NCI-H345 treated with DMSO at 0.1 percent for 48 hours (cell line): ENCODE measurements at regions not wholly inside any gene's neighbourhood (a gene's known extent, or its start where the extent isn't known, plus 50 kb on each side); places are given as distances from the start of the nearest gene placed in this dataset.

Experiments used
- DNase-seq: peaks from one replicate; lab custom pipeline; 2025; ENCODE audit not compliant: unreplicated experiment; lab: John Stamatoyannopoulos, UW

- peak; percentile 74 for DNase-seq
Observed at GRCh38 chr18:34159691-34160185, 65.0 kb downstream of the NOL4 start.

GRCh38 chr18:34158881-34159690 is 65.6 kb downstream of the NOL4 start:
- peak; percentile 92 for DNase-seq

- no peak for DNase-seq
Observed at GRCh38 chr18:34153711-34154110, 71.0 kb downstream of the NOL4 start.

- DNase-seq, result peak; percentile 4
Observed at GRCh38 chr18:34131006-34131405, 93.7 kb downstream of the NOL4 start.

GRCh38 chr18:34128436-34128835 is 96.3 kb downstream of the NOL4 start:
- DNase-seq, result no peak

- DNase-seq, result no peak
Observed at GRCh38 chr18:34126121-34126520, 98.6 kb downstream of the NOL4 start.

- peak; percentile 84 for DNase-seq
Observed at GRCh38 chr18:34122724-34123334, 101.9 kb downstream of the NOL4 start.

GRCh38 chr18:34121200-34121721 is 103.5 kb downstream of the NOL4 start:
- DNase-seq, result no peak

GRCh38 chr18:34120294-34120693 is 104.4 kb downstream of the NOL4 start:
- no peak for DNase-seq

GRCh38 chr18:34117319-34117718 is 107.4 kb downstream of the NOL4 start:
- DNase-seq, result peak; percentile 25

GRCh38 chr18:34115409-34116081 is 109.2 kb downstream of the NOL4 start:
- no peak for DNase-seq

GRCh38 chr18:34114996-34115395 is 109.7 kb downstream of the NOL4 start:
- DNase-seq, result no peak

- DNase-seq, result no peak
Observed at GRCh38 chr18:34108206-34108605, 116.5 kb downstream of the NOL4 start.

GRCh38 chr18:34098109-34098508 is 126.6 kb downstream of the NOL4 start:
- DNase-seq, result no peak

GRCh38 chr18:34097312-34097711 is 127.4 kb downstream of the NOL4 start:
- DNase-seq, result no peak

- no peak for DNase-seq
Observed at GRCh38 chr18:34094148-34094547, 130.6 kb downstream of the NOL4 start.

- DNase-seq, result no peak
Observed at GRCh38 chr18:34092796-34093195, 131.9 kb downstream of the NOL4 start.

GRCh38 chr18:34086370-34086769 is 138.3 kb downstream of the NOL4 start:
- no peak for DNase-seq

- DNase-seq, result no peak
Observed at GRCh38 chr18:34085140-34085739, 139.5 kb downstream of the NOL4 start.

- DNase-seq, result peak; percentile 14
Observed at GRCh38 chr18:34084635-34085034, 140.1 kb downstream of the NOL4 start.

- DNase-seq, result no peak
Observed at GRCh38 chr18:34083910-34084535, 140.7 kb downstream of the NOL4 start.
